ENCODE measurements at regions not wholly inside any gene's neighbourhood (a gene's known extent, or its start where the extent isn't known, plus 50 kb on each side); places are given as distances from the start of the nearest gene placed in this dataset.

DNA sequence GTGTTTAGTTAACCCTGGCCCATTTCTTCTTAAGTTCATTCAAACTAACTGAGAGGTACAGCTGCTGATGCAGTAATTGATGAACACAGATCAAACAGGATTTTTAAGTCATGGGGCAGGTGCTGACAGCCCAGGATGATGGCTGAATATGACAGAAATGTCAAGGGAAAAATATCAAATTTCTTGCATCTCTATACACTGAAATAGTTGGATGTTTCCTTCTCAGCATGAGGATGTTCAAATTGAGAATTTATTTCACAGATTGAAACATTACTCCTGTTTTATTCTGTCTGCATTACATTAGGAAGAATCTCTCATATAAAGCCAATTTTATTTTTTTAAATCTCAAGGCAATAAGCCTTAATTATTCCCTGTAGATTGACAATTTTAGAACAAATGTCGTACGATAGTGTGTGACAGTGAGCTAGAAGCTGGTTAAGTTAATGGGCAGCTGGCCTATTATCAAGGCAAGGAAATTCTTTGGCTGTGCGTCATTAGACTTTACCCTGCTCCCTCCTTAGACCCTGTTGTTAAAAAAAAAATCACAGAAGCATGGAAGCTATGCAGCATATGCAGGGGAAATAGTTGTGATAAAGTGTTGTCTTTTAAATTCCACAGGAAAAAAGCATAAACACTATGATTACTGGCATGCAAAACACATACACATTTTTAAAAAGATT, 183.8 kb upstream of the KCNMB2 start:
- TF ChIP-seq, protein P1, sequence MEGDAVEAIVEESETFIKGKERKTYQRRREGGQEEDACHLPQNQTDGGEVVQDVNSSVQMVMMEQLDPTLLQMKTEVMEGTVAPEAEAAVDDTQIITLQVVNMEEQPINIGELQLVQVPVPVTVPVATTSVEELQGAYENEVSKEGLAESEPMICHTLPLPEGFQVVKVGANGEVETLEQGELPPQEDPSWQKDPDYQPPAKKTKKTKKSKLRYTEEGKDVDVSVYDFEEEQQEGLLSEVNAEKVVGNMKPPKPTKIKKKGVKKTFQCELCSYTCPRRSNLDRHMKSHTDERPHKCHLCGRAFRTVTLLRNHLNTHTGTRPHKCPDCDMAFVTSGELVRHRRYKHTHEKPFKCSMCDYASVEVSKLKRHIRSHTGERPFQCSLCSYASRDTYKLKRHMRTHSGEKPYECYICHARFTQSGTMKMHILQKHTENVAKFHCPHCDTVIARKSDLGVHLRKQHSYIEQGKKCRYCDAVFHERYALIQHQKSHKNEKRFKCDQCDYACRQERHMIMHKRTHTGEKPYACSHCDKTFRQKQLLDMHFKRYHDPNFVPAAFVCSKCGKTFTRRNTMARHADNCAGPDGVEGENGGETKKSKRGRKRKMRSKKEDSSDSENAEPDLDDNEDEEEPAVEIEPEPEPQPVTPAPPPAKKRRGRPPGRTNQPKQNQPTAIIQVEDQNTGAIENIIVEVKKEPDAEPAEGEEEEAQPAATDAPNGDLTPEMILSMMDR (IDR thresholded peaks at IDR 0.05; ENCODE audit: poor library complexity, severe bottlenecking), result no peak
- no peak for TF ChIP-seq POLR2AphosphoS5 (IDR thresholded peaks at IDR 0.05)
- peak; percentile 72 for TF ChIP-seq EP300 (conservative IDR thresholded peaks at IDR 0.05; ENCODE audit: poor library complexity, severe bottlenecking)
- no peak for TF ChIP-seq RAD21 (conservative IDR thresholded peaks at IDR 0.05)
- no peak for TF ChIP-seq TAF1 (IDR thresholded peaks at IDR 0.05; ENCODE audit: low read depth)
- no peak for TF ChIP-seq EZH2 (IDR thresholded peaks at IDR 0.05; ENCODE audit: borderline replicate concordance, insufficient read depth, low read length, poor library complexity, severe bottlenecking)
- TF ChIP-seq SMC3 (conservative IDR thresholded peaks at IDR 0.05; ENCODE audit: poor library complexity), result no peak

Data from neural cell (in vitro differentiated cells).